Upper lobe of right lung (tissue), 1 donor: ENCODE measurements at regions not wholly inside any gene's neighbourhood (a gene's known extent, or its start where the extent isn't known, plus 50 kb on each side); places are given as distances from the start of the nearest gene placed in this dataset.

Experiments used
- ATAC-seq: fragments of 200-7000 bp; cut with Tn5 transposase; one replicate; pipeline ENCODE4 v1.9.1; 2020; ENCODE audit warnings: mild to moderate bottlenecking, moderate library complexity
- DNase-seq: peaks from one replicate; pipeline ENCODE4 v3.0.0-alpha.2; 2020
- H3K27ac ChIP-seq: fragments of 200-600 bp; one replicate; pipeline ENCODE4 v1.8.0; 2022
- H3K27me3 ChIP-seq: fragments of 200-600 bp; one replicate; pipeline ENCODE4 v1.8.0; 2022; ENCODE audit warnings: mild to moderate bottlenecking
- H3K36me3 ChIP-seq: fragments of 200-600 bp; one replicate; pipeline ENCODE4 v1.8.0; 2022
- H3K4me1 ChIP-seq: fragments of 200-600 bp; one replicate; pipeline ENCODE4 v1.8.0; 2022
- H3K4me3 ChIP-seq: fragments of 200-600 bp; one replicate; pipeline ENCODE4 v1.8.0; 2022; ENCODE audit warnings: mild to moderate bottlenecking
- H3K9me3 ChIP-seq: fragments of 200-600 bp; one replicate; pipeline ENCODE4 v1.8.0; 2022
- intact Hi-C: fragments of 100-400 bp; cut with DNase I; formaldehyde crosslinking; loops from one replicate; pipeline ENCODE4 v1.11.0; 2022
- TF ChIP-seq, protein P1 (sequence below): fragments of 200-600 bp; IDR thresholded peaks from one replicate; pipeline ENCODE4 v1.8.0; 2022; ENCODE audit warnings: antibody characterized with exemption
- donor health status: DM: no; HTN: yes; CAD: no; lungs with severe emphysema.

DNA sequence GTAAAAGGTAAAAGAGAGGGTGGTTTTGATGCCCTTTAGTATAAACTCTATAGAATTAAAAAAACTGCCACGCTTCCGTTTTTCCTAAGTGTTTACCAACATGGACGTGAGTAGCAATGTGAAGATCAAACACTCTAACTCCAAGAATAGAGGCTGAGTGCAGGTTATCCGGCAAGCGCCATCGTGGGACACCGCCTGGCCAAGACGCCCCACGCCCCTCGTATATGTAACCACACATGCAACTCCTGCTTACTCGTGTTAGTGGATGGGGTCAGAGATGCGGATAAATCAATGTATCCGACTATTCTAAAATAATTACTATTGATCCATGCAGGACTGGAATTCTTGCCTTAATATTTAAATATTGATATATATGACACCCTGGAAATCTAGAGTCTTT, 741.3 kb downstream of the GALR1 start:
- TF ChIP-seq, protein P1, sequence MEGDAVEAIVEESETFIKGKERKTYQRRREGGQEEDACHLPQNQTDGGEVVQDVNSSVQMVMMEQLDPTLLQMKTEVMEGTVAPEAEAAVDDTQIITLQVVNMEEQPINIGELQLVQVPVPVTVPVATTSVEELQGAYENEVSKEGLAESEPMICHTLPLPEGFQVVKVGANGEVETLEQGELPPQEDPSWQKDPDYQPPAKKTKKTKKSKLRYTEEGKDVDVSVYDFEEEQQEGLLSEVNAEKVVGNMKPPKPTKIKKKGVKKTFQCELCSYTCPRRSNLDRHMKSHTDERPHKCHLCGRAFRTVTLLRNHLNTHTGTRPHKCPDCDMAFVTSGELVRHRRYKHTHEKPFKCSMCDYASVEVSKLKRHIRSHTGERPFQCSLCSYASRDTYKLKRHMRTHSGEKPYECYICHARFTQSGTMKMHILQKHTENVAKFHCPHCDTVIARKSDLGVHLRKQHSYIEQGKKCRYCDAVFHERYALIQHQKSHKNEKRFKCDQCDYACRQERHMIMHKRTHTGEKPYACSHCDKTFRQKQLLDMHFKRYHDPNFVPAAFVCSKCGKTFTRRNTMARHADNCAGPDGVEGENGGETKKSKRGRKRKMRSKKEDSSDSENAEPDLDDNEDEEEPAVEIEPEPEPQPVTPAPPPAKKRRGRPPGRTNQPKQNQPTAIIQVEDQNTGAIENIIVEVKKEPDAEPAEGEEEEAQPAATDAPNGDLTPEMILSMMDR: no peak
- H3K4me1 ChIP-seq: no peaks in the 10 kb centered on the region
- no peaks in the 10 kb centered on the region for H3K9me3 ChIP-seq
- intact Hi-C loops: no loop called here
- no peak overlapping the region for H3K27ac ChIP-seq
- H3K4me3 ChIP-seq: no peak overlapping the region
- DNase-seq (no peak), ATAC-seq (no peak)
- H3K27me3 ChIP-seq: no peaks in the 10 kb centered on the region
- H3K36me3 ChIP-seq: no peaks in the 10 kb centered on the region

DNA sequence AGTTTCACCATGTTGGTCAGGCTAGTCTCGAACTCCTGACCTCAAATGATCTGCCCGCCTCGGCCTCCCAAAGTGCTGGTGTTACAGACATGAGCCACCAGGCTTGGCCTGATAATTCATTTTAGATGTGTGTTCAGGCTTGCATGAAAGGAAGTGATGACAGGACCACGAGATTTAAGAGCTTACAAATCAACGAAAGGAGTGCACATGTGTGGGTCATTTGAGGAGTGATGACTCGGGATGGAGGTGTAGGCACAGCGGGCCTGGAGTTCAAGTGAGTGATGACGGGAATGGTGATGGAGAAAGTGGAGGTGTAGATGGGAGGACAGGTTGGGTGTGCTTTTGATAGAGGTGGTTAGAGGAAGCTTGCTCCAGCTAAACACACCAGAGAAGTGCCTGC, 742.4 kb downstream of the GALR1 start:
- Histone ChIP-seq H3K36me3 (no peaks in the 10 kb centered on the region), H3K4me1 (no peaks in the 10 kb centered on the region), H3K9me3 (no peaks in the 10 kb centered on the region), H3K4me3 (no peak overlapping the region), H3K27me3 (no peaks in the 10 kb centered on the region), H3K27ac (no peak overlapping the region)
- TF ChIP-seq, protein P1: no peak
- ATAC-seq: no peak
- intact Hi-C loops: no loop called here
- no peak for DNase-seq

DNA sequence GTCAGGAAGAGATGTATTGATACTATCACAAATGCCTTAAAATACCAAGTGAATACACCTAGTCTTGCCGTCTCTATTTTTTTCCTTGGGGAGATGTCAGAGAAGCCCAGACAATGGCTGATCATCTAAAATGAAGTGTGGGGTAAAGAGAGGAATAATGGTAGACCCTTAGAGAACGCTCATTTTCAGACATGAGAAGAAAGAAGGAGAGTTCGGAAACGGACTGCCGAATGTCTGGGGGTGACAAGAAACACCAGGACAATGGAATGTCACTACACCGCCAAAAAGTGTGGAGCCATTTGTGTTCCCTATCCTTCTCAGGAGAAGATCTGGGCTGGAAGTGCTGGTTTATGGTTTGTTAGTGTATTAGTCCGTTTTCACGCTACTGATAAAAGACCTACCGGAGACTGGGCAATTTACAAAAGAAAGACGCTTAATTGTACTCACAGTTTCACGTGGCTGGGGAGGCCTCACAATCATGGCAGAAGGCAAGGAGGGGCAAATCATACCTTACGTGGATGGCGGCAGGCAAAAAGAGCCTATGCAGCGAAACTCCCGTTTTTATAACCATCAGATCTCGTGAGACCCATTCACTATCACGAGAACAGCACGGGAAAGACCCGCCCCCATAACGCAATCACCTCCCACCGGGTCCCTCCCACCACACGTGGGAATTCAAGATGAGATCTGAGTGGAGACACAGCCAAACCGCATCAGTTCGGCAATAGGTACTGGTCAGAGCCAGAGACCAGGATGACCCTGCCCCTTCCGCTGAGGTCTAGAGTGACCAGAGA, 743.7 kb downstream of the GALR1 start:
- DNase-seq (no peak), ATAC-seq (no peak)
- H3K27me3 ChIP-seq: no peaks in the 10 kb centered on the region
- no peaks in the 10 kb centered on the region for H3K36me3 ChIP-seq
- no peaks in the 10 kb centered on the region for H3K9me3 ChIP-seq
- intact Hi-C loops: no loop called here
- H3K4me1 ChIP-seq: no peaks in the 10 kb centered on the region
- no peak overlapping the region for H3K4me3 ChIP-seq
- TF ChIP-seq, protein P1: no peak
- H3K27ac ChIP-seq: no peak overlapping the region

DNA sequence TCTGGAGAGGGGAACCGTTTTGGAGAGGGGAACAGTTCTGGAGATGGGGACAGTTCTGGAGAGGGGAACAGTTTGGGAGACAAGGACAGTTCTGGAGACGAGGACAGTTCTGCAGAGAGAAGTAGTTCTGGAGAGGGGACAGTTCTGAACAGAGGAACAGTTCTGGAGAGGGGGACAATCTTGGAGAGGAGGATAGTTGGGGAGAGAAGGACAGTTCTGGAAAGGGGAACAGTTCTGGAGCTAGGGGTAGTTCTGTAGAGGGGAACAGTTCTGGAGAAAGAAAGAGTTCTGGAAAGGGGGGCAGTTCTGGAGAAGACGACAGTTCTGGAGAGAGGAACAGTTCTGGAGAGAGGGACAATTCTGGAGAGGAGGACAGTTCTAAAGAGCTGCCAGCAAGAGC, 745.9 kb downstream of the GALR1 start:
- H3K27me3 ChIP-seq: no peaks in the 10 kb centered on the region
- no peaks in the 10 kb centered on the region for H3K4me1 ChIP-seq
- intact Hi-C loops: no loop called here
- H3K9me3 ChIP-seq: no peaks in the 10 kb centered on the region
- TF ChIP-seq, protein P1: no peak
- no peak overlapping the region for H3K27ac ChIP-seq
- no peak overlapping the region for H3K4me3 ChIP-seq
- ATAC-seq (no peak), DNase-seq (no peak)
- no peaks in the 10 kb centered on the region for H3K36me3 ChIP-seq

DNA sequence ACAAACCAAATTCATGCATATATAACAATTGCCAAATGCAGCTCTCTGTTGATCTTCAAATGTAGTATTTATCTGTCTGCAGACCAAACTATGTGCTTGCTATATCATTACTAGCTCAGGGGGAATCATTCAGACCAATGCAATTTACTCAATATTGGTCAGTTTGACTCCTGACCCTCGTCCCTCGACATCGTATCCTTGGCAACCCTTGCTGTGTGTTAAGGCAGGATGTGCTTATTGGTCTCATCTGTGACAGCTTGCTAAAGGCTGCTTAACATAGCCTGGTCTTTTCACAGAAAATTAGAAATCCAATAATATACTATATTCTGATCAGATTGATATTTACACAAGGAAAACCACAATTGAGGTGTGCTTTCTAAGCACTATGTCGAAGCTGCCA, 747.1 kb downstream of the GALR1 start:
- ATAC-seq: no peak
- intact Hi-C loops: no loop called here

More for the DNA sequence above, 747.1 kb downstream of the GALR1 start:
- Histone ChIP-seq H3K4me1 (no peaks in the 10 kb centered on the region), H3K4me3 (no peak overlapping the region), H3K9me3 (no peaks in the 10 kb centered on the region), H3K27ac (no peak overlapping the region), H3K36me3 (no peaks in the 10 kb centered on the region), H3K27me3 (no peaks in the 10 kb centered on the region)
- no peak for DNase-seq
- TF ChIP-seq, protein P1: no peak
